NCI-H524 treated with DMSO at 0.1 percent for 48 hours (cell line): ENCODE measurements at regions not wholly inside any gene's neighbourhood (a gene's known extent, or its start where the extent isn't known, plus 50 kb on each side); places are given as distances from the start of the nearest gene placed in this dataset.

Experiments
- DNase-seq: peaks from one replicate; lab custom pipeline; 2025; lab: John Stamatoyannopoulos, UW

DNA sequence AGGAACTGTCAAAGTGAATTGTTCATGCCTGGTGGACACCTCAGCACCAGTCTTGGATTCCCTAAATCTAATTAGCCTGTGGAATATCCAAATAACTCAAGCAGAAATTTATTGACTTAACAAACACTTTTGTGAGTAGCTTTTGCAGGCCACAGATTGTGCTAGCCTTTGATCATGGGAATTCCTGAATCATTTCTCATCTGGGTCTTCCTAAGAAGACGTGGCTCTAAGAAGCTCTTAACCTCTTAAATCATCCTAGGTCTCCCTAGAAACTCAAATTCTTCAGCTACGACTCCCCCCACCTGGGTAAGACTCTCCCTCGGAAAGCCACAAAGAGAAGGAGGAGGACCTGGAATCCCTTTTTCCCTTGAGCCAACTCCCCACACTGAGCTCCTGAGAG lies 53.8 kb upstream of the PSEN2 start:
- DNase-seq, result no peak

- DNase-seq, result peak; percentile 77
These were observed 55.5 kb upstream of the PSEN2 start for GRCh38 chr1:226814751-226815537.

DNA sequence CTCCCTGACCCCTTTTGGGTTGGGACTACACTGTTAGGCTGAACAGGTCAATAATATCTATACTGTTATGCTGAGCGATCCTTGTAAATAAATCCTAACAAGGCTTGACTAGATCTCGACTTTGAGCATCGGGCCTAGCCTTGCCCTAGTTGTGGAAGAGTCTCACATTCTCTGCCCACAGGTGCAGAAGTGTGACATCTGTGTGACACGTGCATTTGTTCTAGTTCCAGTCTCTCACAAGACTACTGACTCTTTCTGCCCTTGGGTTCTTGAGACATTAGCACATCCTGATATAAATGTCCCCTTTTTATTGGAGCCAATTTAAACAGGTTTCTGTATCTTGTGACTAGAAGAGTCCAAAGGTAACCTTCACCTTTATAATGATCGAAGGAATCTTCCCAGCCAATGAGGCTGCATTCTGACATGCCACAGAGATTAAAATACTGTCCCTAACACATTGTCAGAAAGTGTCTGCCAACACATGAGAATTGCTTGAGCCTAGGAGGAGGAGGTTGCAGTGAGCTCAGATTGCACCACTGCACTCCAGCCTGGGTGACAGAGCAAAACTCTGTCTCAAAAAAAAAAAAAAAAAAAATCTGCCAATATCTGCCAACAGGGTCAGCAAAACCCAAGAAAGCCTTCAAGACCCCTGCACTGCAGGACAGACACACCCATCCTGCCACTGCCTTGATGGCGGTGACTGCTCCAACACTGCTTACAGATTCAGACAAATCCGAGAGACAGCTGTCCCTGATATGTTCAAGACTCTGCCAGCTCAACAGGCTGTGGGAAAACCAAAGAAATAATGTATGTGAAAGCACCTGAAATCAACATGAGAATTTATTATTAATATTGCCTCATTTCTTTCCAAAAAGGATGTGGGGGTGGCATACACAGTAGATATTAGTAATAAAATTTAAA lies 56.5 kb upstream of the PSEN2 start:
- DNase-seq, result no peak

- no peak for DNase-seq
These were observed 59.7 kb upstream of the PSEN2 start for GRCh38 chr1:226810681-226811080.

DNA sequence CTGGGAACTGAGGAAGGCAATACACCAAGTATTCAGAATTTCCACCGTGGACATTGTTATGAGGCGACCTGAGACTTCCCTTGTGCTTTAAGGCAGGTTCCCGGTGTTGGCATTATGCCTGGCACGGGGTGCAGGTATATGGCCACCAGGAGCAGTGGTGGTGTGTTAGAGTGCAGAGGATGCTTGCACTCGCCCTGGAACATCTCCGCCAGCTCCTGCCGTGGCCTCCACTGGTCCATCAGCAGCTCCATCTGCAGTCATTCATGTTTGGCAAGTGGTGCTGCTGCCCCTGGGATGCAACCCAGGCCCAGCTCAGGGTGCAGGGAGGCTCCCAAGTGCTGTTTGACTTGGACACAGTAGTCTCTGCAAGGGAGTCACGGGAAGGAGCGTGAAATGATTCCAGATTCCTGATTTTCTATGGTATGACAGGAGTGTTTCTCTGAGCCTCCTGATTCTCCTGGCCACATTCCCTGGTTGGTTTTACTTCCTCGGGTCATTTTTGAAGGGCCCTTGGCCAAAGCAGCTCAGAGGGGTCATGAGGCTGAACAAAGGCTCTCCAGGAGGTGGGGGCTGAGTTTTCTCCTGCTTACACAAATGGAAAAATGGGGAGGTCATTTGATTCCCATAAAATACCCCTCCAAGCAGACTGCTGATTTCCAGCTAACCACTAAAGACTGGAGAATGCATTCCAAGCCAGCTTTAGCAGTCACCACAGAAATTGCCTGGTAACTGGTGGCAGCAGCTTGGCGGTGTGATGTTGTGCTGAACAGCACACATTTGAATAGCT lies 60.4 kb upstream of the PSEN2 start:
- no peak for DNase-seq

DNA sequence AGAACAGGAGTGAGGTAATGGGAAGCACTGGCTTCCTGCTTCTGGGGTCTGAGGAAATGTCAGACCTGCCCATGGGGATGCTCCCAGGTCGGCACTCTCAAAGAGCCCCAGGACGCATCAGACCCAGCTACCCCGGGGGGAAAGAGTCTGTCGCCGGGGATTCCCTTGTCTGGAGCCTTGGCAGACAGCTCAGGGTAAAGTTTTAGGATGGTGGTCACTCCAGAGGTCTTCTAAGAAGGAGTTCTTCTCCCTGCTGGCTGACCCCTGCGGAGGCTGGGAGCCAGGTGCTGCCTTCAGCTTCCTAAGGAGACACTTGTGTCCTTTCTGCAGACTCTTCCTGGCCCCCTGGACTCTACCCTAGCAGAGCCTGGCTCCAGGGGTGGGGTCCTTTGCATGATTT lies 61.9 kb upstream of the PSEN2 start:
- no peak for DNase-seq

DNA sequence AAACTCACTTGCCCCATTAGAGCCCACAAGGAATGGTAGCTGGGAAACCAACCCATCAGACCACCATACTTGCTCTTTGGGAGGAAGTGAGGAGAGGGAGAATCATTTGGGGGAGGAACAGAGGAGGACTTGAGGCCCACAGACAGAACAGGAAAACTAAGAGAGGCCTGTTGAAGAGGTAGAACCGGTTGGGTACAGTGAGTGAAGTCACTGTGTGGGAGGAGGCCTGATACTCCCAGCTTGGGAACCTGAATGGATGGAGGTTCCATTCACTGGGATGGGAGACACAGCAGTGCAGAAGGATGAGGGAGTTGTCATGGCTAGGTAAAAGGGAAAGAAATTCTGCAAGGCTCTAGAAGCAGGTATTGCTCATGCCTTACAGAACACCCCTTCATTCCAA lies 63.4 kb upstream of the PSEN2 start:
- DNase-seq, result no peak

DNA sequence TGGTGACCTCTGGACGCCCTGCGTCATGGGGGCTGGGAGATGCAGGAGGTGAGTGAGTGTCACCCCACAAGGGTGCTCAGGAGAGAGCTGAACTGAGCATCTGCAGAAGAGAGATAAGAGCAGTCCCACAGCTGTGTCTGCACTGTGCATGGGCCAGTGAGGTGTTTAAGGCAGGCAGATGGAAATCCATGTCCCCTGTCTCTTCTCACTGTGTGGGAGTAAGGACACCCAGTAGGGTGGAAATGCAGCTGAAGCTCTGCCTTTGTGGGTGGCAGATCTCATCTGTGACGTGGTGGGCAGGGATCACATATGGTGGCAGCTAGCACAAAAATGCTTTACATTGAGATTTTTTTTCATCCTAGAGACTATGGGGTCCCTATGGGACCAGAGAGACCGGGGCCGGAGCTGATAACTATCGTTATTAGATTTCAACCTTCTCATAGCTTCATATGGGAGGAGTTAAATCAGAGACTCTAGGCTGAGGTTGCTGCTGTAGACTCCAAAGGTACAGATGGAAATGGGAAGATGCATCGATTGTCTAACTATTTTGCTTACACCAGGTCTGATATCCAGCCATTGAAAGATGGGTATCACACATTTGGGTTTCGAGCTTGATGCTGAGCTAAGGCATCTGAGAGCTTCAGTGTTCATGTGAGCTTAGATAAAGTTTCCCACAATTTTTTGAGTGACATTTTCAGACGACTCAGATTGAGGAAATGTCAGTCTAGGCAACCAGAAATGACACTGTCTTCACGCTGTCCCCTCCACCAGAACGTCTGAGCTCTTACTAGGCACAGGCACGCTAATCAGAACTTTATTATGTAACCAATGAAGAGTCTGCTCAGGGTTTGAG lies 65.3 kb upstream of the PSEN2 start:
- DNase-seq, result no peak

DNA sequence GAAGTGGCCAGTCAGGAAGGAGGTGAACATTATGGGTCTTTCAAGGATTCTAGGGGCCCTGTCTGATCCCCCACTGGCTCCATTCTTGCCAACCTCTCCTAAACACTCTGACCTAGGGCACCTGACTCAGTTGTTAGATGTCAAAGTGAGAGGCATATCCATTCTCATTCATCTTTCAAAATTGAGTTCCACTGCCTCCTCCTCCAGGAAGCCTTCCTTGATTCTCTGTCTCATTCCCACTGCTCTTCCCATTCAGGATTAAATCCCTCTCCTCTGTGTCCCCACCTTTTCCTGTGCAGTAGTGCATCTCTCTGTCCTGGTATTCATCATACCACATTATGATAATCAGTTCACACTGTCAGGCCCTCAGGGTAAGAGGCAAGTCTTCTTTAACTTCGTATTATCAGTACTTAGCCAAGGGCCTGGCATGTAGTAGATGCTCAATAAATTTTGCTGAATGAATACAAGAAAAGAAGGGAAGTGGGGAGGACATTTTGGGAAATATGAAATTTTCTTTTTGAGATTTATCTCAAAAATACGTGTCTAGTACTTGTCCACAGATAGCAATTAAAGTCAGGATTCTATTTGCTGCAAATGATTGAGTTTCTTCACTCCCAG lies 61.8 kb upstream of the ITPKB start:
- DNase-seq, result no peak

- no peak for DNase-seq
These were observed 60.7 kb upstream of the ITPKB start for GRCh38 chr1:226799634-226800281.

GRCh38 chr1:226798427-226799411 lies 59.6 kb upstream of the ITPKB start:
- no peak for DNase-seq

- no peak for DNase-seq
These were observed 58.1 kb upstream of the ITPKB start for GRCh38 chr1:226797151-226797550.

- DNase-seq, result no peak
These were observed 54.7 kb upstream of the ITPKB start for GRCh38 chr1:226793620-226794276.

GRCh38 chr1:226792368-226792767 lies 53.3 kb upstream of the ITPKB start:
- DNase-seq, result no peak

GRCh38 chr1:226790545-226791181 lies 51.6 kb upstream of the ITPKB start:
- DNase-seq, result no peak

GRCh38 chr1:226788965-226789364 lies 49.9 kb upstream of the ITPKB start:
- no peak for DNase-seq
